ENCODE measurements at regions not wholly inside any gene's neighbourhood (a gene's known extent, or its start where the extent isn't known, plus 50 kb on each side); places are given as distances from the start of the nearest gene placed in this dataset.
"Not testable (repeated sequence)": the region's sequence is repeated elsewhere in the genome, so short reads cannot be mapped to it uniquely, and the experiment has no call there.

GRCh38 chr12:62010331-62010906 lies 249.8 kb upstream of the USP15 start:
- H3K9ac ChIP-seq (ENCODE audit: low read length); H3K4me3 ChIP-seq (ENCODE audit: low read length): not testable (repeated sequence)

GRCh38 chr12:62010973-62011372 lies 249.2 kb upstream of the USP15 start:
- not testable (repeated sequence) for H3K27me3 ChIP-seq (ENCODE audit: control insufficient read depth, insufficient read depth, low read length); H3K36me3 ChIP-seq (ENCODE audit: control insufficient read depth, insufficient read depth, low read length); H3K27ac ChIP-seq (ENCODE audit: low read depth, low read length); H3K9ac ChIP-seq (ENCODE audit: low read length); H3K4me3 ChIP-seq (ENCODE audit: low read length); H3K4me1 ChIP-seq (ENCODE audit: control insufficient read depth, insufficient read depth, low read length)

More at GRCh38 chr12:62010331-62010906, 249.8 kb upstream of the USP15 start:
- not testable (repeated sequence) for H3K36me3 ChIP-seq (ENCODE audit: control insufficient read depth, insufficient read depth, low read length); H3K27ac ChIP-seq (ENCODE audit: low read depth, low read length); H3K27me3 ChIP-seq (ENCODE audit: control insufficient read depth, insufficient read depth, low read length); H3K4me1 ChIP-seq (ENCODE audit: control insufficient read depth, insufficient read depth, low read length)

- Histone ChIP-seq H3K4me1 (ENCODE audit: control insufficient read depth, insufficient read depth, low read length) (no peaks in the 10 kb centered on the region), H3K9ac (ENCODE audit: low read length) (no peak overlapping the region), H3K4me3 (ENCODE audit: low read length) (no peak overlapping the region), H3K36me3 (ENCODE audit: control insufficient read depth, insufficient read depth, low read length) (no peaks in the 10 kb centered on the region), H3K27me3 (ENCODE audit: control insufficient read depth, insufficient read depth, low read length) (no peaks in the 10 kb centered on the region), H3K27ac (ENCODE audit: low read depth, low read length) (no peak overlapping the region)
Observed at GRCh38 chr12:62014330-62014729, 245.9 kb upstream of the USP15 start.

- H3K36me3 ChIP-seq (ENCODE audit: control insufficient read depth, insufficient read depth, low read length) = no peaks in the 10 kb centered on the region
- H3K4me1 ChIP-seq (ENCODE audit: control insufficient read depth, insufficient read depth, low read length) = no peaks in the 10 kb centered on the region
- no peak overlapping the region for H3K27ac ChIP-seq (ENCODE audit: low read depth, low read length)
- H3K4me3 ChIP-seq (ENCODE audit: low read length) = no peak overlapping the region
- no peak overlapping the region for H3K9ac ChIP-seq (ENCODE audit: low read length)
- H3K27me3 ChIP-seq (ENCODE audit: control insufficient read depth, insufficient read depth, low read length) = no peaks in the 10 kb centered on the region
Observed at GRCh38 chr12:62016021-62016420, 244.2 kb upstream of the USP15 start.

- no peak overlapping the region for H3K27ac ChIP-seq (ENCODE audit: low read depth, low read length)
- no peaks in the 10 kb centered on the region for H3K4me1 ChIP-seq (ENCODE audit: control insufficient read depth, insufficient read depth, low read length)
- no peaks in the 10 kb centered on the region for H3K36me3 ChIP-seq (ENCODE audit: control insufficient read depth, insufficient read depth, low read length)
- no peaks in the 10 kb centered on the region for H3K27me3 ChIP-seq (ENCODE audit: control insufficient read depth, insufficient read depth, low read length)
- H3K4me3 ChIP-seq (ENCODE audit: low read length) = no peak overlapping the region
- no peak overlapping the region for H3K9ac ChIP-seq (ENCODE audit: low read length)
Observed at GRCh38 chr12:62021808-62022207, 238.4 kb upstream of the USP15 start.

- H3K4me3 ChIP-seq (ENCODE audit: low read length) = no peak overlapping the region
- no peaks in the 10 kb centered on the region for H3K27me3 ChIP-seq (ENCODE audit: control insufficient read depth, insufficient read depth, low read length)
- no peak overlapping the region for H3K27ac ChIP-seq (ENCODE audit: low read depth, low read length)
- H3K36me3 ChIP-seq (ENCODE audit: control insufficient read depth, insufficient read depth, low read length) = no peaks in the 10 kb centered on the region
- no peak overlapping the region for H3K9ac ChIP-seq (ENCODE audit: low read length)
- no peaks in the 10 kb centered on the region for H3K4me1 ChIP-seq (ENCODE audit: control insufficient read depth, insufficient read depth, low read length)
Observed at GRCh38 chr12:62028536-62028935, 231.7 kb upstream of the USP15 start.

- no peaks in the 10 kb centered on the region for H3K27me3 ChIP-seq (ENCODE audit: control insufficient read depth, insufficient read depth, low read length)
- H3K4me3 ChIP-seq (ENCODE audit: low read length) = no peak overlapping the region
- no peaks in the 10 kb centered on the region for H3K4me1 ChIP-seq (ENCODE audit: control insufficient read depth, insufficient read depth, low read length)
- H3K36me3 ChIP-seq (ENCODE audit: control insufficient read depth, insufficient read depth, low read length) = no peaks in the 10 kb centered on the region
- H3K9ac ChIP-seq (ENCODE audit: low read length) = no peak overlapping the region
- no peak overlapping the region for H3K27ac ChIP-seq (ENCODE audit: low read depth, low read length)
Observed at GRCh38 chr12:62032870-62033269, 227.3 kb upstream of the USP15 start.

- Histone ChIP-seq H3K27me3 (ENCODE audit: control insufficient read depth, insufficient read depth, low read length) (no peaks in the 10 kb centered on the region), H3K9ac (ENCODE audit: low read length) (no peak overlapping the region), H3K4me1 (ENCODE audit: control insufficient read depth, insufficient read depth, low read length) (no peaks in the 10 kb centered on the region), H3K27ac (ENCODE audit: low read depth, low read length) (no peak overlapping the region), H3K4me3 (ENCODE audit: low read length) (no peak overlapping the region), H3K36me3 (ENCODE audit: control insufficient read depth, insufficient read depth, low read length) (no peaks in the 10 kb centered on the region)
Observed at GRCh38 chr12:62044450-62045135, 215.6 kb upstream of the USP15 start.

- H3K27ac ChIP-seq (ENCODE audit: low read depth, low read length) = no peak overlapping the region
- H3K9ac ChIP-seq (ENCODE audit: low read length) = no peak overlapping the region
- H3K4me3 ChIP-seq (ENCODE audit: low read length) = no peak overlapping the region
- H3K4me1 ChIP-seq (ENCODE audit: control insufficient read depth, insufficient read depth, low read length) = no peaks in the 10 kb centered on the region
- H3K27me3 ChIP-seq (ENCODE audit: control insufficient read depth, insufficient read depth, low read length) = no peaks in the 10 kb centered on the region
- H3K36me3 ChIP-seq (ENCODE audit: control insufficient read depth, insufficient read depth, low read length) = no peaks in the 10 kb centered on the region
Observed at GRCh38 chr12:62045211-62045610, 215.0 kb upstream of the USP15 start.

- Histone ChIP-seq H3K27ac (ENCODE audit: low read depth, low read length) (no peak overlapping the region), H3K9ac (ENCODE audit: low read length) (no peak overlapping the region)
Observed at GRCh38 chr12:62050785-62051184, 209.4 kb upstream of the USP15 start.

GRCh38 chr12:62069976-62070375 lies 190.2 kb upstream of the USP15 start:
- no peaks in the 10 kb centered on the region for H3K4me1 ChIP-seq (ENCODE audit: control insufficient read depth, insufficient read depth, low read length)
- H3K9ac ChIP-seq (ENCODE audit: low read length) = no peak overlapping the region
- H3K36me3 ChIP-seq (ENCODE audit: control insufficient read depth, insufficient read depth, low read length) = no peaks in the 10 kb centered on the region
- H3K4me3 ChIP-seq (ENCODE audit: low read length) = no peak overlapping the region
- H3K27ac ChIP-seq (ENCODE audit: low read depth, low read length) = no peak overlapping the region
- H3K27me3 ChIP-seq (ENCODE audit: control insufficient read depth, insufficient read depth, low read length) = no peaks in the 10 kb centered on the region

More at GRCh38 chr12:62050785-62051184, 209.4 kb upstream of the USP15 start:
- H3K27me3 ChIP-seq (ENCODE audit: control insufficient read depth, insufficient read depth, low read length) = no peaks in the 10 kb centered on the region
- no peaks in the 10 kb centered on the region for H3K4me1 ChIP-seq (ENCODE audit: control insufficient read depth, insufficient read depth, low read length)
- H3K4me3 ChIP-seq (ENCODE audit: low read length) = no peak overlapping the region
- H3K36me3 ChIP-seq (ENCODE audit: control insufficient read depth, insufficient read depth, low read length) = no peaks in the 10 kb centered on the region

- H3K27me3 ChIP-seq (ENCODE audit: control insufficient read depth, insufficient read depth, low read length); H3K9ac ChIP-seq (ENCODE audit: low read length); H3K27ac ChIP-seq (ENCODE audit: low read depth, low read length); H3K36me3 ChIP-seq (ENCODE audit: control insufficient read depth, insufficient read depth, low read length); H3K4me3 ChIP-seq (ENCODE audit: low read length); H3K4me1 ChIP-seq (ENCODE audit: control insufficient read depth, insufficient read depth, low read length): not testable (repeated sequence)
Observed at GRCh38 chr12:62073236-62073635, 187.0 kb upstream of the USP15 start.

GRCh38 chr12:62075870-62076269 lies 184.3 kb upstream of the USP15 start:
- H3K27me3 ChIP-seq (ENCODE audit: control insufficient read depth, insufficient read depth, low read length) = no peaks in the 10 kb centered on the region
- H3K4me1 ChIP-seq (ENCODE audit: control insufficient read depth, insufficient read depth, low read length) = no peaks in the 10 kb centered on the region
- no peak overlapping the region for H3K27ac ChIP-seq (ENCODE audit: low read depth, low read length)
- H3K9ac ChIP-seq (ENCODE audit: low read length) = no peak overlapping the region
- H3K36me3 ChIP-seq (ENCODE audit: control insufficient read depth, insufficient read depth, low read length) = no peaks in the 10 kb centered on the region
- H3K4me3 ChIP-seq (ENCODE audit: low read length) = no peak overlapping the region
